ENCODE measurements at regions not wholly inside any gene's neighbourhood (a gene's known extent, or its start where the extent isn't known, plus 50 kb on each side); places are given as distances from the start of the nearest gene placed in this dataset.
A peak's percentile ranks its signal among the peaks of the same experiment; 100 is the strongest.

GRCh38 chr5:103445426-103446035 lies 117.1 kb downstream of the NUDT12 start:
- DNase-seq (ENCODE audit: low read depth) = no peak
- TF ChIP-seq POLR2A (IDR thresholded peaks at IDR 0.05; ENCODE audit: extremely low read depth, insufficient read length) (no peak), CTCF (IDR thresholded peaks at IDR 0.05; ENCODE audit: low read depth, low read length) (no peak)
- H3K4me3 ChIP-seq (ENCODE audit: low read depth, low read length) = no peak overlapping the region

- no peak for DNase-seq (ENCODE audit: low read depth)
- H3K4me3 ChIP-seq (ENCODE audit: low read depth, low read length) = no peak overlapping the region
- no peak for TF ChIP-seq POLR2A (IDR thresholded peaks at IDR 0.05; ENCODE audit: extremely low read depth, insufficient read length)
- no peak for TF ChIP-seq CTCF (IDR thresholded peaks at IDR 0.05; ENCODE audit: low read depth, low read length)
- no peak for TF ChIP-seq MAX (IDR thresholded peaks at IDR 0.05; ENCODE audit: low read depth, low read length)
- no peak for TF ChIP-seq MYC (IDR thresholded peaks at IDR 0.05; ENCODE audit: low read depth, low read length)
These were observed 118.1 kb downstream of the NUDT12 start for GRCh38 chr5:103444333-103445038.

- no peak for DNase-seq (ENCODE audit: low read depth)
- TF ChIP-seq POLR2A (IDR thresholded peaks at IDR 0.05; ENCODE audit: extremely low read depth, insufficient read length) (no peak), MYC (IDR thresholded peaks at IDR 0.05; ENCODE audit: low read depth, low read length) (no peak), CTCF (IDR thresholded peaks at IDR 0.05; ENCODE audit: low read depth, low read length) (no peak), MAX (IDR thresholded peaks at IDR 0.05; ENCODE audit: low read depth, low read length) (no peak)
- no peak overlapping the region for H3K4me3 ChIP-seq (ENCODE audit: low read depth, low read length)
These were observed 119.8 kb downstream of the NUDT12 start for GRCh38 chr5:103442750-103443149.

GRCh38 chr5:103441523-103441922 lies 121.1 kb downstream of the NUDT12 start:
- TF ChIP-seq MYC (IDR thresholded peaks at IDR 0.05; ENCODE audit: low read depth, low read length) = no peak
- no peak for TF ChIP-seq POLR2A (IDR thresholded peaks at IDR 0.05; ENCODE audit: extremely low read depth, insufficient read length)
- peak; percentile 15 for TF ChIP-seq CTCF (IDR thresholded peaks at IDR 0.05; ENCODE audit: low read depth, low read length)
- no peak for TF ChIP-seq MAX (IDR thresholded peaks at IDR 0.05; ENCODE audit: low read depth, low read length)
- H3K4me3 ChIP-seq (ENCODE audit: low read depth, low read length) = no peak overlapping the region
- DNase-seq (ENCODE audit: low read depth) = no peak

GRCh38 chr5:103439007-103439406 lies 123.6 kb downstream of the NUDT12 start:
- no peak overlapping the region for H3K4me3 ChIP-seq (ENCODE audit: low read depth, low read length)
- no peak for TF ChIP-seq POLR2A (IDR thresholded peaks at IDR 0.05; ENCODE audit: extremely low read depth, insufficient read length)
- no peak for TF ChIP-seq MAX (IDR thresholded peaks at IDR 0.05; ENCODE audit: low read depth, low read length)
- TF ChIP-seq MYC (IDR thresholded peaks at IDR 0.05; ENCODE audit: low read depth, low read length) = no peak
- TF ChIP-seq CTCF (IDR thresholded peaks at IDR 0.05; ENCODE audit: low read depth, low read length) = no peak
- DNase-seq (ENCODE audit: low read depth) = no peak

Data from NB4 (cell line).